Kidney (tissue), 13 donors: ENCODE measurements at regions not wholly inside any gene's neighbourhood (a gene's known extent, or its start where the extent isn't known, plus 50 kb on each side); places are given as distances from the start of the nearest gene placed in this dataset.

Experiments
- DNase-seq, 5 donors: peaks; one replicate each; pipeline ENCODE4 v3.0.0-alpha.2; 2013 to 2020
- FAIRE-seq: peaks from 2 replicates; lab custom pipeline; 2012; peaks lifted over from hg19 to GRCh38; lab: Jason Lieb, UNC
- H3K27ac ChIP-seq, 2 donors: one replicate each; pipeline ENCODE4 v1.7.0; 2013; ENCODE audit warnings: low read depth in 2 of 2, low read length in 2 of 2, inconsistent platforms in 1 of 2
- H3K27me3 ChIP-seq: one replicate; pipeline ENCODE4 v1.7.1; 2013; ENCODE audit warnings: low read length, inconsistent platforms; ENCODE audit not compliant: control insufficient read depth, insufficient read depth
- H3K36me3 ChIP-seq, 3 donors: one replicate each; pipeline versions ENCODE4 v1.7.0 to v1.7.1; 2013; ENCODE audit warnings: low read length in 3 of 3, control low read depth in 1 of 3, inconsistent platforms in 1 of 3; ENCODE audit not compliant: insufficient read depth in 3 of 3, control insufficient read depth in 2 of 3
- H3K4me1 ChIP-seq, 3 donors: one replicate each; pipeline versions ENCODE4 v1.7.0 to v1.7.1; 2013; ENCODE audit warnings: low read length in 3 of 3, inconsistent platforms in 1 of 3, low read depth in 1 of 3; ENCODE audit not compliant: control insufficient read depth in 2 of 3, insufficient read depth in 2 of 3
- H3K4me3 ChIP-seq, 3 donors: one replicate each; pipeline versions ENCODE4 v1.7.0 to v1.8.1; 2013; ENCODE audit warnings: low read length in 3 of 3, control low read depth in 1 of 3, inconsistent platforms in 1 of 3
- H3K9ac ChIP-seq, 3 donors: one replicate each; pipeline versions ENCODE4 v1.7.0 to v1.7.1; 2013; ENCODE audit warnings: low read length in 3 of 3, control low read depth in 1 of 3, inconsistent platforms in 1 of 3
- H3K9me3 ChIP-seq, 3 donors: one replicate each; pipeline versions ENCODE4 v1.7.0 to v1.7.1; 2013; ENCODE audit warnings: low read length in 3 of 3, control low read depth in 1 of 3, inconsistent platforms in 1 of 3; ENCODE audit not compliant: control insufficient read depth in 2 of 3, insufficient read depth in 1 of 3
- intact Hi-C: fragments of 100-400 bp; cut with DNase I; formaldehyde crosslinking; loops from one replicate; pipeline ENCODE4 v1.11.1; 2022
- TF ChIP-seq, protein P1 (sequence below): IDR thresholded peaks from 3 replicates; pipeline ENCODE4 v1.5.1; 2012; ENCODE audit warnings: mild to moderate bottlenecking, moderate library complexity, borderline replicate concordance; ENCODE audit not compliant: insufficient read depth; ENCODE audit errors: extremely low read depth
- donor health status: control.
- donor health status: control.
- donor health status: control.
- donor health status: control.
- donor health status: control.
- donor health status: DM: yes; HTN: yes; CAD: no.
- donor health status: Normal renal cell carcinoma (clear cell type).

DNA sequence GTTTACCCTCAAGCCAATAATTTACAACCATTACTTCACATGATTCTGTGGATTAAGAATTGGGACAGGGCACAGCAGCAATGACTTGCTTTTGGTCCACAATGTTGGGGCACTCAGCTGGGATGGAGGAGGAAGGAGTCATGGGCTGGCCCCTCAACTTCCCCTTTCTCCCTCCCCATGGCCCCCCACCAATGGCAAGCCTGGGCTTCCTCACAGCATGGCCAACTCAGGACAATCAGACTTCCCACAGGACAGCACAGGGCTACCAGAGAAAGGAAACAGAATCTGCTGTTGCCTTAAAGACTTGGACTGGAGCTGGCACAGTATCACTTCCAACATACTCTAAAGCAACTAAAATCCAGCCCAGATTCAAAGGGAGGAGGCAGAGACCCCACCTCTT is 160.7 kb downstream of the PTPN20 start:
- no peak overlapping the region for H3K27ac ChIP-seq
- no peaks in the 10 kb centered on the region for H3K27me3 ChIP-seq
- intact Hi-C loops = no loop called here
- DNase-seq (no peak), FAIRE-seq (no peak)
- TF ChIP-seq, protein P1, sequence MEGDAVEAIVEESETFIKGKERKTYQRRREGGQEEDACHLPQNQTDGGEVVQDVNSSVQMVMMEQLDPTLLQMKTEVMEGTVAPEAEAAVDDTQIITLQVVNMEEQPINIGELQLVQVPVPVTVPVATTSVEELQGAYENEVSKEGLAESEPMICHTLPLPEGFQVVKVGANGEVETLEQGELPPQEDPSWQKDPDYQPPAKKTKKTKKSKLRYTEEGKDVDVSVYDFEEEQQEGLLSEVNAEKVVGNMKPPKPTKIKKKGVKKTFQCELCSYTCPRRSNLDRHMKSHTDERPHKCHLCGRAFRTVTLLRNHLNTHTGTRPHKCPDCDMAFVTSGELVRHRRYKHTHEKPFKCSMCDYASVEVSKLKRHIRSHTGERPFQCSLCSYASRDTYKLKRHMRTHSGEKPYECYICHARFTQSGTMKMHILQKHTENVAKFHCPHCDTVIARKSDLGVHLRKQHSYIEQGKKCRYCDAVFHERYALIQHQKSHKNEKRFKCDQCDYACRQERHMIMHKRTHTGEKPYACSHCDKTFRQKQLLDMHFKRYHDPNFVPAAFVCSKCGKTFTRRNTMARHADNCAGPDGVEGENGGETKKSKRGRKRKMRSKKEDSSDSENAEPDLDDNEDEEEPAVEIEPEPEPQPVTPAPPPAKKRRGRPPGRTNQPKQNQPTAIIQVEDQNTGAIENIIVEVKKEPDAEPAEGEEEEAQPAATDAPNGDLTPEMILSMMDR = no peak
- no peaks in the 10 kb centered on the region for H3K9me3 ChIP-seq
- H3K36me3 ChIP-seq = no peaks in the 10 kb centered on the region
- H3K4me1 ChIP-seq = no peaks in the 10 kb centered on the region
- no peak overlapping the region for H3K9ac ChIP-seq
- no peak overlapping the region for H3K4me3 ChIP-seq

DNA sequence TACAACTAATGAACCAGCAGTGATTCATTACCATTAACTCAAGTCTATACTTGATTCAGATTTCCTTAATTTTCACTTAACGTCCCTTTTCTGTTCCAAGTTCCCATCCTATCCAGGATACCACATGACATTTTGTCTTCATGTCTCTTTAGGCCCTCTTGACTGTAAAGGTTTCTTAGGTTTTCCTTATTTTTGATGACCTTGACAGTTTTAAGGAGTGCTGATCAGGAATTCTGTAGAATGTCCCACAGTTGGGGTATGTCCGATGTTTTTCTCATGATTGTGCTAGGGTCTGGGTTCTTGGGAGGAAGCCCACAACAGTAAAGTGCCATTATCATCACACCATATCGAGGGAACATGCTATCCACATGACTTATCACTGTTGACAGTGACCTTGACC is 162.7 kb downstream of the PTPN20 start:
- Histone ChIP-seq H3K4me1 (no peaks in the 10 kb centered on the region), H3K9me3 (no peaks in the 10 kb centered on the region), H3K36me3 (no peaks in the 10 kb centered on the region), H3K4me3 (no peak overlapping the region), H3K27me3 (no peaks in the 10 kb centered on the region), H3K9ac (no peak overlapping the region), H3K27ac (no peak overlapping the region)
- TF ChIP-seq, protein P1 = no peak
- intact Hi-C loops = no loop called here
- DNase-seq (no peak), FAIRE-seq (no peak)

DNA sequence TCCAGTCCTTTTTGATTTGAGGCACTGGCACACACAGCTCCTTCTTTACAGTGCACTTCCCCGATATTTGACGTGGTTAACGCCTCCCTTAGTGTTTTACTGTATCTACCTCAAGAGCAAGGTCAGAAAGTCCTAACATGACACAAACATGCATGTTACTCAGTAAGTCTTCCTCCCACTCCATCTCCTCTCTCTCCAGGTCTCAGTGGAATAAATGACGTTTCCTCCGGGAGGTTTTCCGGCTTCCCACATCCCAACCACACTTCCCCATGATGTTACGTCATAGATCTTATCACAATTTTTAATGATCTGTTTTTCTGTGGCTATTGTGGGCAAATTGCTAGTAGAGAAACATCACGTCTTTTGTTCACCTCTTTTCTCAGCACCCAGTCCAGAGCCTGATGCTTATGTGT is 165.7 kb downstream of the PTPN20 start:
- Histone ChIP-seq H3K27ac (no peak overlapping the region), H3K27me3 (no peaks in the 10 kb centered on the region), H3K4me1 (no peaks in the 10 kb centered on the region), H3K9me3 (no peaks in the 10 kb centered on the region), H3K4me3 (no peak overlapping the region), H3K36me3 (no peaks in the 10 kb centered on the region), H3K9ac (no peak overlapping the region)
- intact Hi-C loops = no loop called here
- TF ChIP-seq, protein P1 = no peak
- DNase-seq (no peak), FAIRE-seq (no peak)

DNA sequence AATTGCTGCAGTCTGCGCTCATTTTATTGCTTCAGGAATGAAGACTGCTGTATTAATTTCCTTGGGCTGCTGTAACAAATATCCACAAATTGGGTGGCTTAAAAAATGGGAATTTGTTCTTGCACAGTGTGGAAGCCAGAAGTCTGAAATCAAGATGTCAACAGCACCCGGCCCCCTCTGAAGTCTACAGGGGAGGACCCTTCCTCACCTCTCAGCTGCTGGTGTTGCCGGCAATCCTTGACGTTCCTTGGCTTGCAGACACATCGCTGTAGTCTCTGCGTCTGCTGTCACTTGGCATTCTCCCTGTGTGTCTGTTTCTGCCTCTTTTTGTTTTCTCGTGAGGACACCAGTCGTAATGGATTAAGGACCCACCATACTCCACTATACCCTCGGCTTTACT is 166.2 kb downstream of the PTPN20 start:
- TF ChIP-seq, protein P1 = no peak
- no peaks in the 10 kb centered on the region for H3K4me1 ChIP-seq
- intact Hi-C loops = no loop called here
- no peaks in the 10 kb centered on the region for H3K9me3 ChIP-seq
- no peak overlapping the region for H3K9ac ChIP-seq
- DNase-seq = no peak
- H3K4me3 ChIP-seq = no peak overlapping the region
- no peak for FAIRE-seq
- no peak overlapping the region for H3K27ac ChIP-seq
- H3K36me3 ChIP-seq = no peaks in the 10 kb centered on the region
- no peaks in the 10 kb centered on the region for H3K27me3 ChIP-seq
